ENCODE measurements at regions not wholly inside any gene's neighbourhood (a gene's known extent, or its start where the extent isn't known, plus 50 kb on each side); places are given as distances from the start of the nearest gene placed in this dataset.
A peak's percentile ranks its signal among the peaks of the same experiment; 100 is the strongest.

DNA sequence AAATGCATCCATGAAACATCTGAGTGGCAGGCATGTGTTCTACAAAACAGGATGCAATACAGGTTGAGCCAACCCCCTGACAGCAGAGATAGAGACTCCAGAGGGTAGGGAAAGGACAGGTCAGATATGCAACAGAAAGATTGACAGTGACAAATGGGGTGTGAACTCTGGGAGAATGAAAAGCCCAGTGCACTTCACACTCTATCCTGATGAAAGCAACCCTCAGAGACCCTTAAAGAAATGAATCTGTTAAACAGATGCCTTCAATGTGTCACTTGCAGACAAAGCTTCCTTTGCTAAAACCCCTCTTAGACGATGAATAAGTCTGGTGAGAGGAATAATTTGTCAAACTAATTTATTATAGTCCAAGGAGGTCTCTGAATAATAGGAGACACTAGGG is 89.9 kb downstream of the RFPL4B start (continued):
- TF ChIP-seq, protein P1, sequence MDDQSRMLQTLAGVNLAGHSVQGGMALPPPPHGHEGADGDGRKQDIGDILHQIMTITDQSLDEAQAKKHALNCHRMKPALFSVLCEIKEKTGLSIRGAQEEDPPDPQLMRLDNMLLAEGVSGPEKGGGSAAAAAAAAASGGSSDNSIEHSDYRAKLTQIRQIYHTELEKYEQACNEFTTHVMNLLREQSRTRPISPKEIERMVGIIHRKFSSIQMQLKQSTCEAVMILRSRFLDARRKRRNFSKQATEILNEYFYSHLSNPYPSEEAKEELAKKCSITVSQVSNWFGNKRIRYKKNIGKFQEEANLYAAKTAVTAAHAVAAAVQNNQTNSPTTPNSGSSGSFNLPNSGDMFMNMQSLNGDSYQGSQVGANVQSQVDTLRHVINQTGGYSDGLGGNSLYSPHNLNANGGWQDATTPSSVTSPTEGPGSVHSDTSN (IDR thresholded peaks at IDR 0.05), result no peak

DNA sequence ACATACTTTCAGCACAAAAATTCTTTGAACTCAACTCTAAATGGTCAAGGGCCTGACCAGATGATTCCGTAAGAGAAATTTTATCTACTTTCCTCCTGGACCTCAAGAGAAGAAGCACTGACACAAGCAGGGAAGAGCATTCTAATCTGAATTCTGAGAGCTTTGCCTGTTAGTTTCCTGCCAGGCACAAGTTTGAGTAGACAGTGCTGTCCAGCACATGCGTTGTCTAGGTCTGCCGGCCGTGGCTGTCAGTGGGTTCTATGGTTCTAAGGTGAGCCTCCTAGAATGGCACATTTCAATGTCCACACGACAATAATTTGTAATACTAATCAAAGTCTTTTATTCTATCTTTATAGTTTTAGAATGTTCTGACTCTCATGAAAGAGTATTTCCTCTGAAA is 91.9 kb downstream of the RFPL4B start:
- TF ChIP-seq, protein P2, sequence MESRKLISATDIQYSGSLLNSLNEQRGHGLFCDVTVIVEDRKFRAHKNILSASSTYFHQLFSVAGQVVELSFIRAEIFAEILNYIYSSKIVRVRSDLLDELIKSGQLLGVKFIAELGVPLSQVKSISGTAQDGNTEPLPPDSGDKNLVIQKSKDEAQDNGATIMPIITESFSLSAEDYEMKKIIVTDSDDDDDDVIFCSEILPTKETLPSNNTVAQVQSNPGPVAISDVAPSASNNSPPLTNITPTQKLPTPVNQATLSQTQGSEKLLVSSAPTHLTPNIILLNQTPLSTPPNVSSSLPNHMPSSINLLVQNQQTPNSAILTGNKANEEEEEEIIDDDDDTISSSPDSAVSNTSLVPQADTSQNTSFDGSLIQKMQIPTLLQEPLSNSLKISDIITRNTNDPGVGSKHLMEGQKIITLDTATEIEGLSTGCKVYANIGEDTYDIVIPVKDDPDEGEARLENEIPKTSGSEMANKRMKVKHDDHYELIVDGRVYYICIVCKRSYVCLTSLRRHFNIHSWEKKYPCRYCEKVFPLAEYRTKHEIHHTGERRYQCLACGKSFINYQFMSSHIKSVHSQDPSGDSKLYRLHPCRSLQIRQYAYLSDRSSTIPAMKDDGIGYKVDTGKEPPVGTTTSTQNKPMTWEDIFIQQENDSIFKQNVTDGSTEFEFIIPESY (IDR thresholded peaks at IDR 0.05; ENCODE audit: borderline replicate concordance, low read depth), result no peak
- TF ChIP-seq, protein P3, sequence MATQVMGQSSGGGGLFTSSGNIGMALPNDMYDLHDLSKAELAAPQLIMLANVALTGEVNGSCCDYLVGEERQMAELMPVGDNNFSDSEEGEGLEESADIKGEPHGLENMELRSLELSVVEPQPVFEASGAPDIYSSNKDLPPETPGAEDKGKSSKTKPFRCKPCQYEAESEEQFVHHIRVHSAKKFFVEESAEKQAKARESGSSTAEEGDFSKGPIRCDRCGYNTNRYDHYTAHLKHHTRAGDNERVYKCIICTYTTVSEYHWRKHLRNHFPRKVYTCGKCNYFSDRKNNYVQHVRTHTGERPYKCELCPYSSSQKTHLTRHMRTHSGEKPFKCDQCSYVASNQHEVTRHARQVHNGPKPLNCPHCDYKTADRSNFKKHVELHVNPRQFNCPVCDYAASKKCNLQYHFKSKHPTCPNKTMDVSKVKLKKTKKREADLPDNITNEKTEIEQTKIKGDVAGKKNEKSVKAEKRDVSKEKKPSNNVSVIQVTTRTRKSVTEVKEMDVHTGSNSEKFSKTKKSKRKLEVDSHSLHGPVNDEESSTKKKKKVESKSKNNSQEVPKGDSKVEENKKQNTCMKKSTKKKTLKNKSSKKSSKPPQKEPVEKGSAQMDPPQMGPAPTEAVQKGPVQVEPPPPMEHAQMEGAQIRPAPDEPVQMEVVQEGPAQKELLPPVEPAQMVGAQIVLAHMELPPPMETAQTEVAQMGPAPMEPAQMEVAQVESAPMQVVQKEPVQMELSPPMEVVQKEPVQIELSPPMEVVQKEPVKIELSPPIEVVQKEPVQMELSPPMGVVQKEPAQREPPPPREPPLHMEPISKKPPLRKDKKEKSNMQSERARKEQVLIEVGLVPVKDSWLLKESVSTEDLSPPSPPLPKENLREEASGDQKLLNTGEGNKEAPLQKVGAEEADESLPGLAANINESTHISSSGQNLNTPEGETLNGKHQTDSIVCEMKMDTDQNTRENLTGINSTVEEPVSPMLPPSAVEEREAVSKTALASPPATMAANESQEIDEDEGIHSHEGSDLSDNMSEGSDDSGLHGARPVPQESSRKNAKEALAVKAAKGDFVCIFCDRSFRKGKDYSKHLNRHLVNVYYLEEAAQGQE (IDR thresholded peaks at IDR 0.05; ENCODE audit: low read depth, low read length), result peak; percentile 81
- TF ChIP-seq, protein P4, sequence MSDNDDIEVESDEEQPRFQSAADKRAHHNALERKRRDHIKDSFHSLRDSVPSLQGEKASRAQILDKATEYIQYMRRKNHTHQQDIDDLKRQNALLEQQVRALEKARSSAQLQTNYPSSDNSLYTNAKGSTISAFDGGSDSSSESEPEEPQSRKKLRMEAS (IDR thresholded peaks at IDR 0.05; ENCODE audit: low read depth), result no peak
- no peak for TF ChIP-seq SMC3 (IDR thresholded peaks at IDR 0.05; ENCODE audit: low read depth, low read length)
- no peaks in the 10 kb centered on the region for H3K9me2 ChIP-seq
- H3K27me3 ChIP-seq (ENCODE audit: insufficient read depth), result no peaks in the 10 kb centered on the region
- no peak overlapping the region; a peak in 1 of 4 replicates for H3K27ac ChIP-seq (ENCODE audit: low read depth in 2 of 2, low read length in 1 of 2)
- H2AFZ ChIP-seq (ENCODE audit: low read depth), result no peak overlapping the region
- peaks cover 0 to 6% of the 10 kb centered on the region in 2 experiments; a peak in 1 of 4 replicates for H3K4me1 ChIP-seq (ENCODE audit: control insufficient read depth in 1 of 2, insufficient read depth in 2 of 2, low read depth in 1 of 2, low read length in 1 of 2)
- H3K9ac ChIP-seq, result no peak overlapping the region
- no peak overlapping the region for H3K4me2 ChIP-seq
- H3K36me3 ChIP-seq (replicated peaks in 1 of 2; ENCODE audit: control insufficient read depth in 1 of 2, insufficient read depth in 2 of 2, low read length in 1 of 2), result no peaks in the 10 kb centered on the region
- WGBS (ENCODE audit: low lambda C conversion rate), result 97% methylated on average over 5 of the region's 5 CpGs
- ChIA-PET POLR2A (no interaction called here), CTCF (no interaction called here)
- H3K4me3 ChIP-seq (ENCODE audit: low read depth in 2 of 2, low read length in 1 of 2), result no peak overlapping the region
- H3F3A ChIP-seq (replicated peaks; ENCODE audit: insufficient read depth), result no peaks in the 10 kb centered on the region
- no peaks in the 10 kb centered on the region for H4K20me1 ChIP-seq (ENCODE audit: insufficient read depth)
- no peaks in the 10 kb centered on the region for H3K9me3 ChIP-seq
- no peak for DNase-seq
- H3K79me2 ChIP-seq (ENCODE audit: insufficient read depth), result no peaks in the 10 kb centered on the region

DNA sequence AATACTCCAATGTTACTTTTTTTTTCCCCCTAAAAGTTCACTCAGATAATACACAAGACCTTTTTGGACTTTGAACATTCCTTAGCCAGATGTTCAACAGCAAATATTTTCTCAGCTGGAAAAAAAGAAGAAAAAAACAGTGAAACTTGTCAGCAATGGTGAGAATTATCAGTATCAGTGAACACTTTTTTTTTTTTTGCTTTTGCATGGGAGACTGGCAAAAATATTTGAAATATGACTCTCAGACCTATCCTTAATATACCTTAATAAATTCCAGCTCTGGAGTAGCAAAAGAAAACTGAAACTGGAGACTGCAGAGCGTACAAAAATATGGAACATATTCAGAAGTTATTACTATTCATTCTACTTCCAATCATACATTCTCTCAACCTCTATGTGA is 92.3 kb downstream of the RFPL4B start:
- no peaks in the 10 kb centered on the region for H3F3A ChIP-seq (replicated peaks; ENCODE audit: insufficient read depth)
- no peaks in the 10 kb centered on the region for H3K79me2 ChIP-seq (ENCODE audit: insufficient read depth)
- H3K9ac ChIP-seq, result no peak overlapping the region
- ChIA-PET CTCF (interaction anchor here (1.5 kb wide), 1 partner anchor 10 kb away, joined by 5 read pairs; no protein-coding TSS in a partner anchor), POLR2A (no interaction called here)
- no peak overlapping the region for H3K4me2 ChIP-seq
- no peaks in the 10 kb centered on the region for H4K20me1 ChIP-seq (ENCODE audit: insufficient read depth)
- no peaks in the 10 kb centered on the region for H3K9me2 ChIP-seq
- H3K4me3 ChIP-seq (ENCODE audit: low read depth in 2 of 2, low read length in 1 of 2), result no peak overlapping the region; a peak in 1 of 4 replicates
- H2AFZ ChIP-seq (ENCODE audit: low read depth), result no peak overlapping the region
- no peaks in the 10 kb centered on the region for H3K36me3 ChIP-seq (replicated peaks in 1 of 2; ENCODE audit: control insufficient read depth in 1 of 2, insufficient read depth in 2 of 2, low read length in 1 of 2)
- 79% methylated on average over 1 of the region's 1 CpG for WGBS (ENCODE audit: low lambda C conversion rate)
- no peaks in the 10 kb centered on the region for H3K27me3 ChIP-seq (ENCODE audit: insufficient read depth)
- H3K9me3 ChIP-seq, result no peaks in the 10 kb centered on the region
- no peak for DNase-seq
- H3K27ac ChIP-seq (ENCODE audit: low read depth in 2 of 2, low read length in 1 of 2), result no peak overlapping the region; a peak in 1 of 4 replicates
- peaks cover 0 to 6% of the 10 kb centered on the region in 2 experiments; a peak in 1 of 4 replicates for H3K4me1 ChIP-seq (ENCODE audit: control insufficient read depth in 1 of 2, insufficient read depth in 2 of 2, low read depth in 1 of 2, low read length in 1 of 2)
- TF ChIP-seq TAF1 (IDR thresholded peaks at IDR 0.05; ENCODE audit: borderline replicate concordance, low read depth, low read length) (no peak), TEAD4 (IDR thresholded peaks at IDR 0.05; ENCODE audit: borderline replicate concordance, insufficient read depth) (no peak), RCOR1 (IDR thresholded peaks at IDR 0.05; ENCODE audit: low read length) (no peak), NFIC (IDR thresholded peaks at IDR 0.05; ENCODE audit: borderline replicate concordance) (no peak), CHD2 (IDR thresholded peaks at IDR 0.05; ENCODE audit: low read length, partially characterized antibody) (no peak), YY1 (IDR thresholded peaks at IDR 0.05; ENCODE audit: low read depth) (no peak), GATA2 (CRISPR knock-in tag; IDR thresholded peaks at IDR 0.05) (no peak), FOXJ3 (CRISPR knock-in tag; IDR thresholded peaks at IDR 0.05) (no peak), GABPA (IDR thresholded peaks at IDR 0.05; ENCODE audit: low read depth) (no peak), RXRA (IDR thresholded peaks at IDR 0.05; ENCODE audit: borderline replicate concordance, low read depth) (no peak), FOSL2 (IDR thresholded peaks at IDR 0.05; ENCODE audit: borderline replicate concordance, low read depth) (no peak), JUND (IDR thresholded peaks at IDR 0.05) (no peak), MEF2A (IDR thresholded peaks at IDR 0.05; ENCODE audit: borderline replicate concordance, low read depth) (no peak), RFX5 (IDR thresholded peaks at IDR 0.05; ENCODE audit: low read length) (no peak)
- TF ChIP-seq, protein P5, sequence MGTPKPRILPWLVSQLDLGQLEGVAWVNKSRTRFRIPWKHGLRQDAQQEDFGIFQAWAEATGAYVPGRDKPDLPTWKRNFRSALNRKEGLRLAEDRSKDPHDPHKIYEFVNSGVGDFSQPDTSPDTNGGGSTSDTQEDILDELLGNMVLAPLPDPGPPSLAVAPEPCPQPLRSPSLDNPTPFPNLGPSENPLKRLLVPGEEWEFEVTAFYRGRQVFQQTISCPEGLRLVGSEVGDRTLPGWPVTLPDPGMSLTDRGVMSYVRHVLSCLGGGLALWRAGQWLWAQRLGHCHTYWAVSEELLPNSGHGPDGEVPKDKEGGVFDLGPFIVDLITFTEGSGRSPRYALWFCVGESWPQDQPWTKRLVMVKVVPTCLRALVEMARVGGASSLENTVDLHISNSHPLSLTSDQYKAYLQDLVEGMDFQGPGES (IDR thresholded peaks at IDR 0.05; ENCODE audit: low read depth, low read length), result no peak

Data from SK-N-SH (cell line).